OCI-LY7 (cell line): ENCODE measurements at regions not wholly inside any gene's neighbourhood (a gene's known extent, or its start where the extent isn't known, plus 50 kb on each side); places are given as distances from the start of the nearest gene placed in this dataset.

Experiments
- BruUV-seq: library from RNA; stranded (reverse); fragments of 400-500 nt; replicated peaks from 2 replicates; lab custom pipeline; 2021; lab: Mats Ljungman, UMichigan
- CTCF ChIA-PET: fragments of 300-600 bp; sonication (Branson Sonifier 250); formaldehyde crosslinking; loops from one replicate; lab custom pipeline; 2022; ENCODE audit warnings: antibody characterized with exemption; ENCODE audit not compliant: unreplicated experiment; lab: Charles Lee
- POLR2A ChIA-PET: fragments of 300-600 bp; sonication (Branson Sonifier 250); formaldehyde crosslinking; loops from one replicate; lab custom pipeline; 2022; ENCODE audit warnings: antibody characterized with exemption; lab: Charles Lee
- DNase-seq: peaks from one replicate; pipeline ENCODE4 v3.0.0-alpha.2; 2015; ENCODE audit warnings: low spot score
- H2AFZ ChIP-seq: fragments of 200-600 bp; sonication (generic), shearing (Covaris generic); 2 replicates; pipeline ENCODE4 v1.6.1; 2014; ENCODE audit warnings: mild to moderate bottlenecking, antibody characterized with exemption, low read length, moderate library complexity
- H3K27ac ChIP-seq: fragments of 200-600 bp; sonication (generic); 2 replicates; pipeline ENCODE4 v1.5.1; 2014; ENCODE audit warnings: mixed run types, low read depth, mild to moderate bottlenecking, moderate library complexity, low read length, inconsistent platforms; ENCODE audit not compliant: poor library complexity, severe bottlenecking
- H3K36me3 ChIP-seq: fragments of 200-600 bp; sonication (generic); 2 replicates; pipeline ENCODE4 v1.6.1; 2014; ENCODE audit warnings: mild to moderate bottlenecking, antibody characterized with exemption, low read length, moderate library complexity, mixed read lengths; ENCODE audit not compliant: insufficient read depth
- H3K4me1 ChIP-seq: fragments of 200-600 bp; sonication (generic); 2 replicates; pipeline ENCODE4 v1.5.1; 2014; ENCODE audit warnings: mild to moderate bottlenecking, low read length; ENCODE audit not compliant: insufficient read depth, poor library complexity, severe bottlenecking
- H3K4me2 ChIP-seq: fragments of 200-600 bp; sonication (generic); 2 replicates; pipeline ENCODE4 v1.6.1; 2014; ENCODE audit warnings: mild to moderate bottlenecking, low read length
- H3K4me3 ChIP-seq: fragments of 200-600 bp; sonication (generic); 2 replicates; pipeline ENCODE4 v1.5.1; 2014; ENCODE audit warnings: mild to moderate bottlenecking, low read depth, low read length; ENCODE audit not compliant: poor library complexity, severe bottlenecking
- H3K79me2 ChIP-seq: fragments of 200-600 bp; sonication (generic); 2 replicates; pipeline ENCODE4 v1.6.1; 2016; ENCODE audit warnings: low read depth, mild to moderate bottlenecking, low read length, moderate library complexity, mixed read lengths; ENCODE audit not compliant: insufficient read depth
- H3K9me2 ChIP-seq: fragments of 200-600 bp; sonication (generic); 2 replicates; pipeline ENCODE4 v1.6.1; 2016; ENCODE audit warnings: mild to moderate bottlenecking, low read length, mixed read lengths; ENCODE audit not compliant: insufficient read depth
- H3K9me3 ChIP-seq: fragments of 200-600 bp; sonication (generic); 2 replicates; pipeline ENCODE4 v1.6.1; 2014; ENCODE audit warnings: mild to moderate bottlenecking, mixed run types, low read length, mixed read lengths
- H4K20me1 ChIP-seq: fragments of 200-600 bp; sonication (generic); 2 replicates; pipeline ENCODE4 v1.6.1; 2014; ENCODE audit warnings: mild to moderate bottlenecking, antibody characterized with exemption, low read length, moderate library complexity, mixed read lengths; ENCODE audit not compliant: insufficient read depth
- CTCF ChIP-seq: fragments of 200-600 bp; sonication (generic); conservative IDR thresholded peaks from 2 replicates; pipeline ENCODE4 v1.5.1; 2014; ENCODE audit warnings: mild to moderate bottlenecking, antibody characterized with exemption, low read length, moderate library complexity, mixed read lengths
- EZH2phosphoT487 ChIP-seq: fragments of 200-600 bp; sonication (generic); IDR thresholded peaks from 2 replicates; pipeline ENCODE4 v1.6.1; 2018; ENCODE audit warnings: low read depth, borderline replicate concordance, mild to moderate bottlenecking, mixed run types, antibody characterized with exemption, low read length, moderate library complexity, mixed read lengths
- intact Hi-C: fragments of 100-400 bp; cut with micrococcal nuclease; formaldehyde crosslinking; loops from one replicate; pipeline ENCODE4 v1.10.0; 2022; ENCODE audit not compliant: unreplicated experiment

GRCh38 chr5:135729321-135729786 lies 105.1 kb upstream of the SLC25A48 start:
- Histone ChIP-seq H3K9me3 (no peaks in the 10 kb centered on the region), H3K4me2 (no peak overlapping the region), H3K79me2 (no peaks in the 10 kb centered on the region), H3K36me3 (no peaks in the 10 kb centered on the region), H3K27ac (no peak overlapping the region), H3K9me2 (no peaks in the 10 kb centered on the region), H2AFZ (no peak overlapping the region), H4K20me1 (no peaks in the 10 kb centered on the region), H3K4me3 (no peak overlapping the region), H3K4me1 (no peaks in the 10 kb centered on the region)
- ChIA-PET CTCF (interaction anchor here (0.6 kb wide), 1 partner anchor 11 kb away, joined by 3 read pairs; no protein-coding TSS in a partner anchor), POLR2A (interaction anchor here (0.8 to 1.0 kb wide), 2 partner anchors 18 to 371 kb away, joined by 3 read pairs; no protein-coding TSS in a partner anchor)
- TF ChIP-seq CTCF (peak; percentile 37; the same call in 1 of the 2 replicates), EZH2phosphoT487 (no peak)
- intact Hi-C loops, result no loop called here
- no peak for DNase-seq
- BruUV-seq, result no TSS peak

- no peak for DNase-seq
- no peak overlapping the region for H2AFZ ChIP-seq
- no TSS peak for BruUV-seq
- H3K9me2 ChIP-seq, result no peaks in the 10 kb centered on the region
- H3K4me1 ChIP-seq, result no peaks in the 10 kb centered on the region
- ChIA-PET CTCF (no interaction called here), POLR2A (no interaction called here)
- intact Hi-C loops, result no loop called here
- H3K79me2 ChIP-seq, result no peaks in the 10 kb centered on the region
- no peaks in the 10 kb centered on the region for H4K20me1 ChIP-seq
- H3K4me3 ChIP-seq, result no peak overlapping the region
- TF ChIP-seq CTCF (no peak), EZH2phosphoT487 (no peak)
- H3K27ac ChIP-seq, result no peak overlapping the region
- no peaks in the 10 kb centered on the region for H3K9me3 ChIP-seq
- H3K36me3 ChIP-seq, result no peaks in the 10 kb centered on the region
- H3K4me2 ChIP-seq, result no peak overlapping the region
These were observed 109.8 kb upstream of the SLC25A48 start for GRCh38 chr5:135724617-135725016.

- POLR2A ChIA-PET, result interaction anchor here (0.7 to 1.2 kb wide), 2 partner anchors 19 to 31 kb away, joined by 3 read pairs; no protein-coding TSS in a partner anchor
- Histone ChIP-seq H3K27ac (no peak overlapping the region), H3K4me1 (no peaks in the 10 kb centered on the region), H2AFZ (no peak overlapping the region), H3K9me3 (no peaks in the 10 kb centered on the region), H3K4me2 (no peak overlapping the region), H3K36me3 (no peaks in the 10 kb centered on the region), H4K20me1 (no peaks in the 10 kb centered on the region), H3K9me2 (no peaks in the 10 kb centered on the region), H3K4me3 (no peak overlapping the region), H3K79me2 (no peaks in the 10 kb centered on the region)
- CTCF ChIA-PET, result no interaction called here
- intact Hi-C loops, result no loop called here
- no TSS peak for BruUV-seq
- DNase-seq, result no peak
- TF ChIP-seq CTCF, result no peak
- TF ChIP-seq EZH2phosphoT487, result no peak
These were observed 111.0 kb upstream of the SLC25A48 start for GRCh38 chr5:135723491-135723890.
